KBM-7 (cell line): ENCODE measurements at regions not wholly inside any gene's neighbourhood (a gene's known extent, or its start where the extent isn't known, plus 50 kb on each side); places are given as distances from the start of the nearest gene placed in this dataset.

Experiments
- DNase-seq: peaks from one replicate; pipeline ENCODE4 v3.0.0-alpha.2; 2015
- in situ Hi-C: fragments of 300-500 bp; cut with MboI; formaldehyde crosslinking; loops from 2 replicates; pipeline ENCODE4 v1.14.3; 2020; ENCODE audit warnings: low sequenced_read_pairs, low pct_unique_long_range_greater_than_20kb, mixed read lengths

GRCh38 chr2:134133622-134134312, 120.1 kb upstream of the MGAT5 start:
- in situ Hi-C loops: no loop called here
- no peak for DNase-seq

GRCh38 chr2:134134313-134134706, 119.6 kb upstream of the MGAT5 start:
- no peak for DNase-seq
- in situ Hi-C loops: no loop called here

GRCh38 chr2:134134827-134135226, 119.0 kb upstream of the MGAT5 start:
- no peak for DNase-seq

GRCh38 chr2:134135793-134136192, 118.1 kb upstream of the MGAT5 start:
- DNase-seq: no peak
- in situ Hi-C loops: no loop called here

More at GRCh38 chr2:134134827-134135226, 119.0 kb upstream of the MGAT5 start:
- in situ Hi-C loops: no loop called here

- in situ Hi-C loops: no loop called here
- DNase-seq: no peak
These were observed 117.1 kb upstream of the MGAT5 start for GRCh38 chr2:134136731-134137130.

GRCh38 chr2:134137182-134137611, 116.7 kb upstream of the MGAT5 start:
- in situ Hi-C loops: no loop called here

GRCh38 chr2:134138115-134138514, 115.8 kb upstream of the MGAT5 start:
- in situ Hi-C loops: no loop called here
- no peak for DNase-seq

More at GRCh38 chr2:134137182-134137611, 116.7 kb upstream of the MGAT5 start:
- peak; percentile 76 for DNase-seq

GRCh38 chr2:134139611-134140010, 114.3 kb upstream of the MGAT5 start:
- DNase-seq: no peak
- in situ Hi-C loops: no loop called here

GRCh38 chr2:134140251-134140661, 113.6 kb upstream of the MGAT5 start:
- DNase-seq: no peak
- in situ Hi-C loops: no loop called here

GRCh38 chr2:134141598-134142340, 112.1 kb upstream of the MGAT5 start:
- DNase-seq: no peak
- in situ Hi-C loops: no loop called here

- no peak for DNase-seq
- in situ Hi-C loops: no loop called here
These were observed 111.5 kb upstream of the MGAT5 start for GRCh38 chr2:134142341-134142738.

- no peak for DNase-seq
- in situ Hi-C loops: no loop called here
These were observed 111.0 kb upstream of the MGAT5 start for GRCh38 chr2:134142903-134143302.

GRCh38 chr2:134143568-134143967, 110.3 kb upstream of the MGAT5 start:
- DNase-seq: no peak
- in situ Hi-C loops: no loop called here

GRCh38 chr2:134144081-134144596, 109.7 kb upstream of the MGAT5 start:
- no peak for DNase-seq
- in situ Hi-C loops: no loop called here

- in situ Hi-C loops: no loop called here
- DNase-seq: no peak
These were observed 109.2 kb upstream of the MGAT5 start for GRCh38 chr2:134144651-134145050.

- in situ Hi-C loops: no loop called here
- DNase-seq: no peak
These were observed 108.4 kb upstream of the MGAT5 start for GRCh38 chr2:134145519-134145918.

- in situ Hi-C loops: no loop called here
- no peak for DNase-seq
These were observed 107.7 kb upstream of the MGAT5 start for GRCh38 chr2:134146161-134146560.

GRCh38 chr2:134146620-134147019, 107.3 kb upstream of the MGAT5 start:
- no peak for DNase-seq
- in situ Hi-C loops: no loop called here

- DNase-seq: no peak
- in situ Hi-C loops: no loop called here
These were observed 105.7 kb upstream of the MGAT5 start for GRCh38 chr2:134148172-134148571.

GRCh38 chr2:134148843-134149472, 104.9 kb upstream of the MGAT5 start:
- in situ Hi-C loops: no loop called here
- peak; percentile 87 for DNase-seq
